HFF-Myc (cell line): ENCODE measurements at regions not wholly inside any gene's neighbourhood (a gene's known extent, or its start where the extent isn't known, plus 50 kb on each side); places are given as distances from the start of the nearest gene placed in this dataset.
A peak's percentile ranks its signal among the peaks of the same experiment; 100 is the strongest.

Experiments
- DNase-seq: peaks from one replicate; pipeline ENCODE4 v3.0.0-alpha.2; 2011; ENCODE audit warnings: low read depth; ENCODE audit errors: extremely low read depth
- H3K4me3 ChIP-seq: replicated peaks from 2 replicates; pipeline ENCODE4 v1.5.1; 2011; ENCODE audit warnings: low read depth, mild to moderate bottlenecking, control low read depth, low read length
- CTCF ChIP-seq: IDR thresholded peaks from 2 replicates; pipeline ENCODE4 v1.5.1; 2012; ENCODE audit warnings: mild to moderate bottlenecking, low read depth, low read length, control low read depth; ENCODE audit errors: missing control alignments

GRCh38 chr6:144797881-144798589, 512.9 kb downstream of the UTRN start:
- no peak for TF ChIP-seq CTCF
- peak; percentile 27 for DNase-seq
- no peak overlapping the region for H3K4me3 ChIP-seq

- DNase-seq = no peak
- no peak overlapping the region for H3K4me3 ChIP-seq
- TF ChIP-seq CTCF = no peak
Observed at GRCh38 chr6:144804246-144804790, 519.2 kb downstream of the UTRN start.

- no peak for DNase-seq
- H3K4me3 ChIP-seq = no peak overlapping the region
- no peak for TF ChIP-seq CTCF
Observed at GRCh38 chr6:144805049-144805448, 519.9 kb downstream of the UTRN start.

GRCh38 chr6:144806222-144806621, 521.1 kb downstream of the UTRN start:
- DNase-seq = no peak
- no peak overlapping the region for H3K4me3 ChIP-seq
- no peak for TF ChIP-seq CTCF

GRCh38 chr6:144809120-144809519, 524.0 kb downstream of the UTRN start:
- no peak for DNase-seq
- no peak overlapping the region for H3K4me3 ChIP-seq
- TF ChIP-seq CTCF = no peak

- no peak for TF ChIP-seq CTCF
- no peak overlapping the region for H3K4me3 ChIP-seq
- DNase-seq = no peak
Observed at GRCh38 chr6:144809969-144810368, 524.8 kb downstream of the UTRN start.
